Smooth muscle cell (in vitro differentiated cells): ENCODE measurements at regions not wholly inside any gene's neighbourhood (a gene's known extent, or its start where the extent isn't known, plus 50 kb on each side); places are given as distances from the start of the nearest gene placed in this dataset.

Source experiments
- DNase-seq: peaks from one replicate; lab custom pipeline; 2025; ENCODE audit not compliant: unreplicated experiment; lab: John Stamatoyannopoulos, UW
- H2AFZ ChIP-seq: fragments of 200-600 bp; sonication (generic); 2 replicates; pipeline ENCODE4 v1.6.0; 2016; ENCODE audit warnings: antibody characterized with exemption, low read depth, mild to moderate bottlenecking
- H3F3A ChIP-seq: fragments of 200-600 bp; sonication (generic); 2 replicates; pipeline ENCODE4 v1.6.0; 2017; ENCODE audit warnings: antibody characterized with exemption, low read depth
- H3K27ac ChIP-seq: fragments of 200-600 bp; sonication (generic); 2 replicates; pipeline ENCODE4 v1.5.1; 2016; ENCODE audit warnings: low read depth, mild to moderate bottlenecking
- H3K27me3 ChIP-seq: fragments of 200-600 bp; sonication (generic); 2 replicates; pipeline ENCODE4 v1.6.1; 2016; ENCODE audit warnings: low read depth, mild to moderate bottlenecking
- H3K36me3 ChIP-seq: fragments of 200-600 bp; sonication (generic); 2 replicates; pipeline ENCODE4 v1.5.1; 2016; ENCODE audit warnings: low read depth
- H3K4me1 ChIP-seq: fragments of 200-600 bp; sonication (generic); 2 replicates; pipeline ENCODE4 v1.5.1; 2016; ENCODE audit warnings: low read depth
- H3K4me2 ChIP-seq: fragments of 200-600 bp; sonication (generic); 2 replicates; pipeline ENCODE4 v1.6.0; 2016; ENCODE audit warnings: mild to moderate bottlenecking
- H3K4me3 ChIP-seq: fragments of 200-600 bp; sonication (generic); 2 replicates; pipeline ENCODE4 v1.5.1; 2016; ENCODE audit warnings: mild to moderate bottlenecking
- H3K79me2 ChIP-seq: fragments of 200-600 bp; sonication (generic); 2 replicates; pipeline ENCODE4 v1.6.0; 2016; ENCODE audit warnings: low read depth, mild to moderate bottlenecking
- H3K9ac ChIP-seq: fragments of 200-600 bp; sonication (generic); 2 replicates; pipeline ENCODE4 v1.6.0; 2016; ENCODE audit warnings: low read depth
- H3K9me3 ChIP-seq: fragments of 200-600 bp; sonication (generic); replicated peaks from 2 replicates; pipeline ENCODE4 v1.5.1; 2016; ENCODE audit warnings: low read depth
- H4K20me1 ChIP-seq: fragments of 200-600 bp; sonication (generic); 2 replicates; pipeline ENCODE4 v1.6.0; 2016; ENCODE audit warnings: low read depth
- CTCF ChIP-seq: fragments of 200-600 bp; sonication (generic); IDR thresholded peaks from 2 replicates; pipeline ENCODE4 v1.5.1; 2017; ENCODE audit warnings: borderline replicate concordance, mild to moderate bottlenecking, antibody characterized with exemption; ENCODE audit not compliant: insufficient read depth, poor library complexity, severe bottlenecking
- WGBS: methylation state at CpG from one replicate; pipeline ENCODE4 v1.1.7; 2016; ENCODE audit warnings: low lambda C conversion rate; 5-methylcytosine and 5-hydroxymethylcytosine counted together

GRCh38 chr1:116314305-116314919, 58.6 kb upstream of the ATP1A1 start:
- Histone ChIP-seq H3K36me3 (no peaks in the 10 kb centered on the region), H2AFZ (no peak overlapping the region), H4K20me1 (no peaks in the 10 kb centered on the region), H3K4me1 (no peaks in the 10 kb centered on the region), H3K27ac (no peak overlapping the region), H3K4me2 (no peak overlapping the region), H3K27me3 (no peaks in the 10 kb centered on the region), H3K9me3 (no peaks in the 10 kb centered on the region), H3K79me2 (no peaks in the 10 kb centered on the region), H3F3A (no peaks in the 10 kb centered on the region), H3K9ac (no peak overlapping the region), H3K4me3 (no peak overlapping the region)
- no peak for TF ChIP-seq CTCF
- DNase-seq, result no peak
- 95% methylated on average over 5 of the region's 5 CpGs for WGBS

GRCh38 chr1:116316373-116316772, 56.7 kb upstream of the ATP1A1 start:
- H3F3A ChIP-seq, result no peaks in the 10 kb centered on the region
- H3K9ac ChIP-seq, result no peak overlapping the region
- no peaks in the 10 kb centered on the region for H3K4me1 ChIP-seq
- H3K27me3 ChIP-seq, result no peaks in the 10 kb centered on the region
- H3K27ac ChIP-seq, result no peak overlapping the region
- no peaks in the 10 kb centered on the region for H3K9me3 ChIP-seq
- no peaks in the 10 kb centered on the region for H3K36me3 ChIP-seq
- H3K79me2 ChIP-seq, result no peaks in the 10 kb centered on the region
- H3K4me2 ChIP-seq, result no peak overlapping the region
- H4K20me1 ChIP-seq, result no peaks in the 10 kb centered on the region
- DNase-seq, result no peak
- 74% methylated on average over 2 of the region's 2 CpGs for WGBS
- TF ChIP-seq CTCF, result no peak
- no peak overlapping the region for H3K4me3 ChIP-seq
- no peak overlapping the region for H2AFZ ChIP-seq

GRCh38 chr1:116318897-116319296, 54.1 kb upstream of the ATP1A1 start:
- no peaks in the 10 kb centered on the region for H3K4me1 ChIP-seq
- H3K4me3 ChIP-seq, result no peak overlapping the region
- no peak overlapping the region for H3K4me2 ChIP-seq
- H3F3A ChIP-seq, result no peaks in the 10 kb centered on the region
- no peak for TF ChIP-seq CTCF
- no peaks in the 10 kb centered on the region for H3K9me3 ChIP-seq
- H4K20me1 ChIP-seq, result no peaks in the 10 kb centered on the region
- H3K79me2 ChIP-seq, result no peaks in the 10 kb centered on the region
- no peak overlapping the region for H3K9ac ChIP-seq
- 63% methylated on average over 9 of the region's 9 CpGs for WGBS
- H3K27me3 ChIP-seq, result no peaks in the 10 kb centered on the region
- no peak overlapping the region for H2AFZ ChIP-seq
- H3K36me3 ChIP-seq, result no peaks in the 10 kb centered on the region
- no peak for DNase-seq
- H3K27ac ChIP-seq, result no peak overlapping the region

GRCh38 chr1:116320874-116321273, 52.2 kb upstream of the ATP1A1 start:
- Histone ChIP-seq H3K79me2 (no peaks in the 10 kb centered on the region), H4K20me1 (no peaks in the 10 kb centered on the region), H3K4me2 (no peak overlapping the region), H3K9me3 (no peaks in the 10 kb centered on the region), H3K27me3 (no peaks in the 10 kb centered on the region), H3K4me1 (no peaks in the 10 kb centered on the region), H3K9ac (no peak overlapping the region), H3K27ac (no peak overlapping the region), H3K36me3 (no peaks in the 10 kb centered on the region), H2AFZ (no peak overlapping the region), H3K4me3 (no peak overlapping the region), H3F3A (no peaks in the 10 kb centered on the region)
- no peak for TF ChIP-seq CTCF
- WGBS, result 75% methylated on average over 2 of the region's 2 CpGs
- DNase-seq, result no peak
